CD14-positive monocyte (primary cell): ENCODE measurements at regions not wholly inside any gene's neighbourhood (a gene's known extent, or its start where the extent isn't known, plus 50 kb on each side); places are given as distances from the start of the nearest gene placed in this dataset.

Experiments
- DNase-seq, 3 donors: peaks; one replicate each; pipeline ENCODE4 v3.0.0-alpha.2; 2011 to 2022
- H2AFZ ChIP-seq: 2 replicates; pipeline ENCODE4 v1.6.0; 2012; ENCODE audit warnings: mild to moderate bottlenecking, low read depth, low read length, inconsistent platforms; ENCODE audit not compliant: insufficient read depth, poor library complexity, severe bottlenecking
- H3K27ac ChIP-seq, 2 donors: 1 replicate in 1 of 2; 2 replicates in 1 of 2; pipeline ENCODE4 v1.5.1; 2012 to 2013; ENCODE audit warnings: low read length in 2 of 2, control low read depth in 1 of 2, inconsistent platforms in 1 of 2, low read depth in 1 of 2, mild to moderate bottlenecking in 1 of 2
- H3K27me3 ChIP-seq, 2 donors: one replicate each; pipeline versions ENCODE4 v1.6.0 to v1.6.1; 2011 to 2013; ENCODE audit warnings: low read length in 2 of 2; ENCODE audit not compliant: control insufficient read depth in 2 of 2, insufficient read depth in 2 of 2
- H3K36me3 ChIP-seq, 2 donors: replicated peaks in 1 of 2; 1 replicate in 1 of 2; 2 replicates in 1 of 2; pipeline versions ENCODE4 v1.5.1 to v1.6.1; 2012 to 2013; ENCODE audit warnings: low read length in 2 of 2, control low read depth in 1 of 2, inconsistent platforms in 1 of 2, mild to moderate bottlenecking in 1 of 2; ENCODE audit not compliant: insufficient read depth in 2 of 2, control insufficient read depth in 1 of 2
- H3K4me1 ChIP-seq, 2 donors: 1 replicate in 1 of 2; 2 replicates in 1 of 2; pipeline versions ENCODE4 v1.5.1 to v1.6.1; 2012 to 2013; ENCODE audit warnings: low read length in 2 of 2, control low read depth in 1 of 2, inconsistent platforms in 1 of 2, mild to moderate bottlenecking in 1 of 2, moderate library complexity in 1 of 2; ENCODE audit not compliant: insufficient read depth in 2 of 2, control insufficient read depth in 1 of 2
- H3K4me2 ChIP-seq: replicated peaks from 2 replicates; pipeline ENCODE3; 2012; ENCODE audit warnings: low read length, moderate library complexity, mild to moderate bottlenecking; ENCODE audit not compliant: poor library complexity, severe bottlenecking; ENCODE audit errors: extremely low read depth
- H3K4me3 ChIP-seq, 3 experiments: fragments of 200-600 bp in 1 of 3; sonication (generic) in 1 of 3; replicated peaks in 1 of 3; 1 replicate in 2 of 3; 2 replicates in 1 of 3; pipeline ENCODE4 v1.5.1; 2011 to 2013; ENCODE audit warnings: low read length in 3 of 3, mild to moderate bottlenecking in 3 of 3, control low read depth in 2 of 3, low read depth in 2 of 3, inconsistent platforms in 1 of 3, moderate library complexity in 1 of 3
- H3K79me2 ChIP-seq: 2 replicates; pipeline ENCODE4 v1.6.0; 2012; ENCODE audit warnings: mild to moderate bottlenecking, control low read depth, inconsistent platforms, low read length, moderate library complexity; ENCODE audit not compliant: insufficient read depth
- H3K9ac ChIP-seq: 2 replicates; pipeline ENCODE4 v1.6.0; 2017; ENCODE audit warnings: low read length, mild to moderate bottlenecking; ENCODE audit not compliant: insufficient read depth, poor library complexity, severe bottlenecking
- H3K9me3 ChIP-seq, 2 donors: replicated peaks in 1 of 2; 1 replicate in 1 of 2; 2 replicates in 1 of 2; pipeline versions ENCODE4 v1.5.1 to v1.6.1; 2012 to 2013; ENCODE audit warnings: low read length in 2 of 2, control low read depth in 1 of 2; ENCODE audit not compliant: control insufficient read depth in 1 of 2, insufficient read depth in 1 of 2
- H4K20me1 ChIP-seq: 2 replicates; pipeline ENCODE4 v1.6.0; 2012; ENCODE audit warnings: mild to moderate bottlenecking, low read length, control low read depth, moderate library complexity; ENCODE audit not compliant: insufficient read depth
- H3K27ac Mint-ChIP-seq, 7 donors: one replicate each; pipeline ENCODE4 v1.8.0; 2020; ENCODE audit warnings: mild to moderate bottlenecking in 7 of 7, mixed read lengths in 7 of 7, moderate library complexity in 6 of 7, inconsistent platforms in 2 of 7
- H3K27me3 Mint-ChIP-seq, 3 donors: one replicate each; pipeline ENCODE4 v1.8.0; 2021 to 2022; ENCODE audit warnings: low read depth in 3 of 3, mild to moderate bottlenecking in 3 of 3, mixed read lengths in 3 of 3, moderate library complexity in 3 of 3, inconsistent platforms in 1 of 3
- H3K36me3 Mint-ChIP-seq, 2 donors: one replicate each; pipeline ENCODE4 v1.8.0; 2020; ENCODE audit warnings: mixed read lengths in 2 of 2, inconsistent platforms in 1 of 2, mild to moderate bottlenecking in 1 of 2
- H3K4me1 Mint-ChIP-seq: one replicate; pipeline ENCODE4 v1.8.0; 2020; ENCODE audit warnings: mild to moderate bottlenecking, mixed read lengths
- H3K4me3 Mint-ChIP-seq, 2 donors: one replicate each; pipeline ENCODE4 v1.8.0; 2020; ENCODE audit warnings: mild to moderate bottlenecking in 2 of 2, mixed read lengths in 2 of 2, moderate library complexity in 1 of 2
- H3K9me3 Mint-ChIP-seq, 7 donors: one replicate each; pipeline ENCODE4 v1.8.0; 2020 to 2022; ENCODE audit warnings: mixed read lengths in 7 of 7, mild to moderate bottlenecking in 6 of 7, moderate library complexity in 6 of 7, inconsistent platforms in 2 of 7
- CTCF ChIP-seq: fragments of 200-600 bp; IDR thresholded peaks from one replicate; pipeline ENCODE4 v1.8.0; 2022; ENCODE audit warnings: antibody characterized with exemption, mild to moderate bottlenecking
- WGBS: methylation state at CpG from one replicate; pipeline ENCODE4 v1.1.5; 2013; ENCODE audit warnings: missing lambda C conversion rate; ENCODE audit not compliant: insufficient coverage; 5-methylcytosine and 5-hydroxymethylcytosine counted together
- intact Hi-C, 2 donors: fragments of 100-400 bp; cut with micrococcal nuclease; formaldehyde crosslinking; loops; one replicate each; pipeline versions ENCODE4 v1.15.0 to v1.15.1; 2023

- Histone ChIP-seq H3K9me3 (no peaks in the 10 kb centered on the region), H3K4me1 (no peaks in the 10 kb centered on the region), H2AFZ (no peak overlapping the region), H3K27ac (no peak overlapping the region), H3K9ac (no peak overlapping the region), H4K20me1 (no peaks in the 10 kb centered on the region), H3K79me2 (no peaks in the 10 kb centered on the region), H3K27me3 (no peaks in the 10 kb centered on the region), H3K36me3 (no peaks in the 10 kb centered on the region), H3K4me3 (no peak overlapping the region), H3K4me2 (no peak overlapping the region)
- no peaks in the 10 kb centered on the region for H3K4me1 Mint-ChIP-seq
- H3K4me3 Mint-ChIP-seq, result no peak overlapping the region
- peaks cover 2 to 4% (median 4%) of the 10 kb centered on the region in 3 donors for H3K27me3 Mint-ChIP-seq
- H3K27ac Mint-ChIP-seq, result no peak overlapping the region
- 67% methylated on average over 1 of the region's 5 CpGs for WGBS
- intact Hi-C loops, result no loop called here
- TF ChIP-seq CTCF, result no peak
- no peak for DNase-seq
- H3K9me3 Mint-ChIP-seq, result no peaks in the 10 kb centered on the region
- H3K36me3 Mint-ChIP-seq, result no peaks in the 10 kb centered on the region
Measured at GRCh38 chr10:78441694-78442093, 408.0 kb downstream of the RPS24 start.

- WGBS, result 94% methylated on average over 12 of the region's 13 CpGs
- no peak overlapping the region for H2AFZ ChIP-seq
- no peak overlapping the region for H3K27ac Mint-ChIP-seq
- TF ChIP-seq CTCF, result no peak
- no peak overlapping the region for H3K4me3 Mint-ChIP-seq
- no peaks in the 10 kb centered on the region for H4K20me1 ChIP-seq
- H3K9ac ChIP-seq, result no peak overlapping the region
- H3K9me3 ChIP-seq, result no peaks in the 10 kb centered on the region
- no peaks in the 10 kb centered on the region for H3K9me3 Mint-ChIP-seq
- H3K4me1 ChIP-seq, result no peaks in the 10 kb centered on the region
- no peak for DNase-seq
- no peaks in the 10 kb centered on the region for H3K4me1 Mint-ChIP-seq
- H3K79me2 ChIP-seq, result no peaks in the 10 kb centered on the region
- H3K27ac ChIP-seq, result no peak overlapping the region
- H3K36me3 Mint-ChIP-seq, result no peaks in the 10 kb centered on the region
- no peaks in the 10 kb centered on the region for H3K36me3 ChIP-seq
- intact Hi-C loops, result no loop called here
- no peak overlapping the region for H3K4me3 ChIP-seq
- H3K27me3 Mint-ChIP-seq, result peaks cover 2 to 4% (median 2%) of the 10 kb centered on the region in 3 donors
- no peak overlapping the region for H3K4me2 ChIP-seq
- H3K27me3 ChIP-seq, result no peaks in the 10 kb centered on the region
Measured at GRCh38 chr10:78442836-78443550, 409.3 kb downstream of the RPS24 start.
